Loucy (cell line): ENCODE measurements at regions not wholly inside any gene's neighbourhood (a gene's known extent, or its start where the extent isn't known, plus 50 kb on each side); places are given as distances from the start of the nearest gene placed in this dataset.

ENCODE experiments used
- H2AFZ ChIP-seq: fragments of 200-600 bp; sonication (generic); 2 replicates; pipeline ENCODE4 v1.6.0; 2016; ENCODE audit warnings: antibody characterized with exemption, mild to moderate bottlenecking, low read length, moderate library complexity
- H3F3A ChIP-seq: fragments of 200-600 bp; 2 replicates; pipeline ENCODE4 v1.6.0; 2016; ENCODE audit warnings: antibody characterized with exemption, low read depth, mild to moderate bottlenecking
- H3K27me3 ChIP-seq: fragments of 200-600 bp; sonication (generic); 2 replicates; pipeline ENCODE4 v1.6.1; 2014; ENCODE audit warnings: low read length, mild to moderate bottlenecking; ENCODE audit not compliant: insufficient read depth, poor library complexity, severe bottlenecking
- H3K36me3 ChIP-seq: fragments of 200-600 bp; sonication (generic); 2 replicates; pipeline ENCODE4 v1.6.1; 2016; ENCODE audit warnings: low read length; ENCODE audit not compliant: insufficient read depth
- H3K4me1 ChIP-seq: fragments of 200-600 bp; sonication (generic); 2 replicates; pipeline ENCODE4 v1.5.1; 2014; ENCODE audit warnings: low read length, mild to moderate bottlenecking; ENCODE audit not compliant: insufficient read depth, poor library complexity, severe bottlenecking
- H3K4me2 ChIP-seq: fragments of 200-600 bp; sonication (generic); 2 replicates; pipeline ENCODE4 v1.6.0; 2014; ENCODE audit warnings: antibody characterized with exemption, low read length, low read depth, mild to moderate bottlenecking; ENCODE audit not compliant: poor library complexity, severe bottlenecking
- H3K4me3 ChIP-seq: fragments of 200-600 bp; sonication (generic); 2 replicates; pipeline ENCODE4 v1.5.1; 2014; ENCODE audit warnings: low read length, mild to moderate bottlenecking, mixed read lengths; ENCODE audit not compliant: poor library complexity, severe bottlenecking
- H3K79me2 ChIP-seq: fragments of 200-600 bp; sonication (generic); 2 replicates; pipeline ENCODE4 v1.6.1; 2014; ENCODE audit warnings: low read length; ENCODE audit not compliant: insufficient read depth
- H3K9ac ChIP-seq: fragments of 200-600 bp; sonication (generic); 2 replicates; pipeline ENCODE4 v1.6.0; 2014; ENCODE audit warnings: mild to moderate bottlenecking, low read depth, low read length, moderate library complexity; ENCODE audit not compliant: poor library complexity, severe bottlenecking
- H3K9me2 ChIP-seq: fragments of 200-600 bp; sonication (generic); replicated peaks from 2 replicates; pipeline ENCODE4 v1.6.1; 2016; ENCODE audit warnings: low read depth, low read length, mixed read lengths
- H3K9me3 ChIP-seq: fragments of 200-600 bp; sonication (generic); 2 replicates; pipeline ENCODE4 v1.6.1; 2014; ENCODE audit warnings: mild to moderate bottlenecking, antibody characterized with exemption, low read length, low read depth; ENCODE audit not compliant: insufficient read depth
- H4K20me1 ChIP-seq: fragments of 200-600 bp; sonication (generic); 2 replicates; pipeline ENCODE4 v1.6.0; 2014; ENCODE audit warnings: antibody characterized with exemption, low read length, mild to moderate bottlenecking; ENCODE audit not compliant: insufficient read depth, poor library complexity, severe bottlenecking
- CTCF ChIP-seq: fragments of 200-600 bp; sonication (generic); conservative IDR thresholded peaks from 2 replicates; pipeline ENCODE4 v1.5.1; 2014; ENCODE audit warnings: mild to moderate bottlenecking, antibody characterized with exemption, low read length
- EZH2phosphoT487 ChIP-seq: fragments of 200-600 bp; IDR thresholded peaks from 2 replicates; pipeline ENCODE4 v1.6.1; 2018; ENCODE audit warnings: antibody characterized with exemption, mild to moderate bottlenecking, moderate library complexity, borderline replicate concordance

- Histone ChIP-seq H3K36me3 (no peaks in the 10 kb centered on the region), H3K9ac (no peak overlapping the region), H3K4me1 (no peaks in the 10 kb centered on the region), H3F3A (no peaks in the 10 kb centered on the region), H4K20me1 (no peaks in the 10 kb centered on the region), H3K4me3 (no peak overlapping the region), H3K4me2 (no peak overlapping the region), H3K79me2 (no peaks in the 10 kb centered on the region), H2AFZ (no peak overlapping the region), H3K9me3 (no peaks in the 10 kb centered on the region), H3K27me3 (peaks cover 6% of the 10 kb centered on the region), H3K9me2 (no peaks in the 10 kb centered on the region)
- TF ChIP-seq CTCF (no peak), EZH2phosphoT487 (no peak)
These were observed 79.6 kb upstream of the SASH1 start for GRCh38 chr6:148263010-148263409.

- no peaks in the 10 kb centered on the region for H3K9me3 ChIP-seq
- H3K9me2 ChIP-seq, result no peaks in the 10 kb centered on the region
- no peaks in the 10 kb centered on the region for H3F3A ChIP-seq
- no peak overlapping the region for H3K9ac ChIP-seq
- H3K36me3 ChIP-seq, result no peaks in the 10 kb centered on the region
- no peak overlapping the region for H3K4me2 ChIP-seq
- H2AFZ ChIP-seq, result no peak overlapping the region
- H3K4me3 ChIP-seq, result no peak overlapping the region
- H3K27me3 ChIP-seq, result peaks cover 6% of the 10 kb centered on the region
- H4K20me1 ChIP-seq, result no peaks in the 10 kb centered on the region
- H3K4me1 ChIP-seq, result no peaks in the 10 kb centered on the region
- no peaks in the 10 kb centered on the region for H3K79me2 ChIP-seq
- TF ChIP-seq EZH2phosphoT487 (no peak), CTCF (no peak)
These were observed 78.7 kb upstream of the SASH1 start for GRCh38 chr6:148263961-148264360.

GRCh38 chr6:148265054-148265453, 77.6 kb upstream of the SASH1 start:
- H3K9me2 ChIP-seq, result no peaks in the 10 kb centered on the region

More at GRCh38 chr6:148265054-148265453, 77.6 kb upstream of the SASH1 start:
- no peak for TF ChIP-seq EZH2phosphoT487
- TF ChIP-seq CTCF, result no peak
- Histone ChIP-seq H3K4me2 (no peak overlapping the region), H3F3A (no peaks in the 10 kb centered on the region), H2AFZ (no peak overlapping the region), H3K9ac (no peak overlapping the region), H3K36me3 (no peaks in the 10 kb centered on the region), H3K4me3 (no peak overlapping the region), H3K9me3 (no peaks in the 10 kb centered on the region), H3K27me3 (peaks cover 6% of the 10 kb centered on the region), H4K20me1 (no peaks in the 10 kb centered on the region), H3K79me2 (no peaks in the 10 kb centered on the region), H3K4me1 (no peaks in the 10 kb centered on the region)
